Neuronal stem cell (in vitro differentiated cells): ENCODE measurements at regions not wholly inside any gene's neighbourhood (a gene's known extent, or its start where the extent isn't known, plus 50 kb on each side); places are given as distances from the start of the nearest gene placed in this dataset.
A peak's percentile ranks its signal among the peaks of the same experiment; 100 is the strongest.

ENCODE experiments used
- DNase-seq: peaks from one replicate; pipeline ENCODE4 v3.0.0-alpha.2; 2013; ENCODE audit warnings: low spot score
- H2AFZ ChIP-seq: one replicate; pipeline ENCODE4 v1.6.1; 2013; ENCODE audit warnings: mild to moderate bottlenecking, low read length, inconsistent platforms
- H2AK5ac ChIP-seq: 2 replicates; pipeline ENCODE4 v1.6.1; 2013; ENCODE audit warnings: low read depth, mild to moderate bottlenecking, inconsistent platforms, low read length, moderate library complexity, mixed read lengths
- H2BK120ac ChIP-seq: 2 replicates; pipeline ENCODE4 v1.6.1; 2013; ENCODE audit warnings: low read depth, mild to moderate bottlenecking, inconsistent platforms, low read length, moderate library complexity, mixed read lengths
- H2BK12ac ChIP-seq: one replicate; pipeline ENCODE4 v1.6.1; 2013; ENCODE audit warnings: low read length, inconsistent platforms
- H2BK15ac ChIP-seq: 2 replicates; pipeline ENCODE4 v1.6.1; 2013; ENCODE audit warnings: mild to moderate bottlenecking, low read length, inconsistent platforms, mixed read lengths
- H2BK5ac ChIP-seq: one replicate; pipeline ENCODE4 v1.6.1; 2013; ENCODE audit warnings: inconsistent platforms, mild to moderate bottlenecking, low read length, moderate library complexity
- H3K14ac ChIP-seq: one replicate; pipeline ENCODE4 v1.6.1; 2013; ENCODE audit warnings: low read length, inconsistent platforms
- H3K18ac ChIP-seq: 2 replicates; pipeline ENCODE4 v1.6.1; 2013; ENCODE audit warnings: low read length, inconsistent platforms
- H3K23ac ChIP-seq: 2 replicates; pipeline ENCODE4 v1.6.1; 2013; ENCODE audit warnings: low read depth, mild to moderate bottlenecking, mixed read lengths, low read length, inconsistent platforms; ENCODE audit not compliant: poor library complexity
- H3K27ac ChIP-seq: replicated peaks from 3 replicates; pipeline ENCODE4 v1.5.1; 2013; ENCODE audit warnings: low read length, inconsistent platforms
- H3K27me3 ChIP-seq, 3 experiments: 2 replicates each; pipeline ENCODE4 v1.6.1; 2013; ENCODE audit warnings: low read length in 3 of 3, mild to moderate bottlenecking in 2 of 3, inconsistent platforms in 1 of 3, low read depth in 1 of 3, mixed read lengths in 1 of 3, moderate library complexity in 1 of 3; ENCODE audit not compliant: control insufficient read depth in 3 of 3, insufficient read depth in 3 of 3
- H3K36me3 ChIP-seq, 2 donors: replicated peaks in 1 of 2; 2 replicates each; pipeline ENCODE4 v1.6.1; 2013; ENCODE audit warnings: low read length in 2 of 2; ENCODE audit not compliant: control insufficient read depth in 2 of 2, insufficient read depth in 2 of 2
- H3K4ac ChIP-seq: 2 replicates; pipeline ENCODE4 v1.6.1; 2013; ENCODE audit warnings: inconsistent platforms, mild to moderate bottlenecking, low read length, moderate library complexity
- H3K4me1 ChIP-seq, 2 donors: 1 replicate in 1 of 2; 2 replicates in 1 of 2; pipeline ENCODE4 v1.6.1; 2013; ENCODE audit warnings: low read length in 2 of 2, low read depth in 1 of 2; ENCODE audit not compliant: control insufficient read depth in 2 of 2, insufficient read depth in 1 of 2
- H3K4me2 ChIP-seq: one replicate; pipeline ENCODE4 v1.6.1; 2013; ENCODE audit warnings: mild to moderate bottlenecking, low read length, inconsistent platforms; ENCODE audit not compliant: insufficient read depth, poor library complexity, severe bottlenecking
- H3K4me3 ChIP-seq, 2 donors: 2 replicates each; pipeline ENCODE4 v1.5.1; 2013; ENCODE audit warnings: low read length in 2 of 2, mild to moderate bottlenecking in 2 of 2, inconsistent platforms in 1 of 2, moderate library complexity in 1 of 2
- H3K79me1 ChIP-seq: one replicate; pipeline ENCODE4 v1.6.1; 2013; ENCODE audit warnings: low read depth, mild to moderate bottlenecking, inconsistent platforms, low read length, moderate library complexity
- H3K9ac ChIP-seq: one replicate; pipeline ENCODE4 v1.6.1; 2013; ENCODE audit warnings: mild to moderate bottlenecking, low read depth, low read length, inconsistent platforms; ENCODE audit not compliant: poor library complexity
- H3K9me3 ChIP-seq, 2 donors: replicated peaks in 1 of 2; 2 replicates each; pipeline versions ENCODE3 to v1.6.1; 2013; ENCODE audit warnings: low read length in 2 of 2, mild to moderate bottlenecking in 2 of 2, inconsistent platforms in 1 of 2, low read depth in 1 of 2, mixed read lengths in 1 of 2, moderate library complexity in 1 of 2; ENCODE audit not compliant: control insufficient read depth in 2 of 2, insufficient read depth in 1 of 2
- H4K8ac ChIP-seq: one replicate; pipeline ENCODE4 v1.6.1; 2013; ENCODE audit warnings: low read depth, mild to moderate bottlenecking, inconsistent platforms, low read length, moderate library complexity
- H4K91ac ChIP-seq: one replicate; pipeline ENCODE4 v1.6.1; 2013; ENCODE audit warnings: low read length, low read depth, mild to moderate bottlenecking, inconsistent platforms; ENCODE audit not compliant: poor library complexity
- WGBS, 2 donors: extraction: QIAGEN DNeasy Blood & Tissue Kit; methylation state at CpG; one replicate each; pipeline ENCODE4 v1.1.7; 2013; ENCODE audit warnings: missing lambda C conversion rate in 2 of 2, mixed read lengths in 1 of 2; ENCODE audit not compliant: insufficient read length in 2 of 2, insufficient replicate concordance in 1 of 2; ENCODE audit errors: extremely low coverage in 2 of 2; 5-methylcytosine and 5-hydroxymethylcytosine counted together

GRCh38 chr16:49089533-49089932 is 192.1 kb downstream of the CBLN1 start:
- no peak overlapping the region for H3K14ac ChIP-seq
- no peak overlapping the region for H2AFZ ChIP-seq
- H3K36me3 ChIP-seq = peaks cover 0 to under 1% of the 10 kb centered on the region in 2 donors
- H2BK5ac ChIP-seq = no peak overlapping the region
- H3K27ac ChIP-seq = no peak overlapping the region
- no CpG with 5 or more reads among the region's 2 CpGs for WGBS, 2 donors
- peaks cover 0 to 4% of the 10 kb centered on the region in 2 donors for H3K4me1 ChIP-seq
- no peak overlapping the region for H3K4ac ChIP-seq
- DNase-seq = no peak
- no peak overlapping the region for H3K4me2 ChIP-seq
- no peak overlapping the region for H2AK5ac ChIP-seq
- H3K18ac ChIP-seq = no peak overlapping the region
- H3K27me3 ChIP-seq = no peaks in the 10 kb centered on the region
- no peak overlapping the region for H3K4me3 ChIP-seq
- peaks cover 0 to 5% of the 10 kb centered on the region in 2 donors for H3K9me3 ChIP-seq
- no peaks in the 10 kb centered on the region for H3K79me1 ChIP-seq
- H2BK12ac ChIP-seq = no peak overlapping the region
- no peak overlapping the region for H3K23ac ChIP-seq
- H3K9ac ChIP-seq = no peak overlapping the region
- H4K91ac ChIP-seq = no peak overlapping the region
- no peak overlapping the region for H2BK120ac ChIP-seq
- no peak overlapping the region for H2BK15ac ChIP-seq
- H4K8ac ChIP-seq = no peak overlapping the region

- Histone ChIP-seq H3K23ac (no peak overlapping the region), H2BK120ac (no peak overlapping the region), H3K18ac (no peak overlapping the region), H3K27me3 (no peaks in the 10 kb centered on the region), H3K4me3 (no peak overlapping the region), H3K27ac (no peak overlapping the region), H3K9ac (no peak overlapping the region), H2BK15ac (no peak overlapping the region), H3K9me3 (peaks cover 0 to 6% of the 10 kb centered on the region in 2 donors), H4K91ac (no peak overlapping the region), H3K4me1 (peaks cover 0 to 4% of the 10 kb centered on the region in 2 donors), H3K36me3 (peaks cover 0 to 2% of the 10 kb centered on the region in 2 donors), H2BK5ac (no peak overlapping the region), H3K79me1 (no peaks in the 10 kb centered on the region), H4K8ac (no peak overlapping the region), H3K14ac (no peak overlapping the region), H2AFZ (no peak overlapping the region), H3K4me2 (no peak overlapping the region), H2AK5ac (no peak overlapping the region), H3K4ac (no peak overlapping the region), H2BK12ac (no peak overlapping the region)
- WGBS, 2 donors = no CpG with 5 or more reads among the region's 4 CpGs
- DNase-seq = no peak
These were observed 192.6 kb downstream of the CBLN1 start for GRCh38 chr16:49089039-49089438.

DNA sequence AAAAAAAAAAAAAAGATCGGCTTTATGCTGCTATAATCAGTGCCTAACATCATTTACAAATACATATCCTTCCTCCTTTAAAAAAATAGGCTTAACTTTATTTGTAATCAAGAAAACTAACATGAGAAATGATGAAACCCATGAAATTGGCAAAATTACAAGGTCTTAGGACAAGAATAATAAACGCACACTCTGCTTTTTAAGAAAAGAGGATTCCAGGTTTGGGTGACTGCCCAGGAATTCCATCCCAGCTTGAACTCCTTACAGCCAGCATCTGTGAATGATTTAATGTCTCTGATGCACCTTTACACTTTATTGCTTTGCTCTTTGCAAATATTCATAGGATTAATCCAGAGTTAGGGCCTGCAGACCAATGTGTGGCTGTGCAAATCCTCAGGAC is 196.0 kb downstream of the CBLN1 start:
- no peak for DNase-seq
- Histone ChIP-seq H2AFZ (no peak overlapping the region), H3K27me3 (no peaks in the 10 kb centered on the region)

GRCh38 chr16:49084628-49085390 is 196.8 kb downstream of the CBLN1 start:
- H3K4me2 ChIP-seq = no peak overlapping the region
- no peak overlapping the region for H2BK12ac ChIP-seq
- no peaks in the 10 kb centered on the region for H3K4me1 ChIP-seq
- H3K27ac ChIP-seq = no peak overlapping the region
- H4K91ac ChIP-seq = no peak overlapping the region
- H2BK15ac ChIP-seq = no peak overlapping the region
- no peak overlapping the region for H3K23ac ChIP-seq
- H3K4ac ChIP-seq = no peak overlapping the region
- H2BK120ac ChIP-seq = no peak overlapping the region
- H3K36me3 ChIP-seq = peaks cover 0 to 2% of the 10 kb centered on the region in 2 donors
- H2AFZ ChIP-seq = no peak overlapping the region
- no peak overlapping the region for H3K18ac ChIP-seq
- peaks cover 0 to 6% of the 10 kb centered on the region in 2 donors for H3K9me3 ChIP-seq
- no peak overlapping the region for H2BK5ac ChIP-seq
- H3K79me1 ChIP-seq = no peaks in the 10 kb centered on the region
- H3K27me3 ChIP-seq = no peaks in the 10 kb centered on the region
- DNase-seq = no peak
- H3K9ac ChIP-seq = no peak overlapping the region
- no peak overlapping the region for H4K8ac ChIP-seq
- H3K4me3 ChIP-seq = peak overlapping the region in 1 of 2 donors; percentile 39
- H2AK5ac ChIP-seq = no peak overlapping the region
- no peak overlapping the region for H3K14ac ChIP-seq

More for the DNA sequence above, 196.0 kb downstream of the CBLN1 start:
- no peak overlapping the region for H4K91ac ChIP-seq
- peaks cover 0 to 2% of the 10 kb centered on the region in 2 donors for H3K36me3 ChIP-seq
- H2BK12ac ChIP-seq = no peak overlapping the region
- no peak overlapping the region for H2BK15ac ChIP-seq
- H3K14ac ChIP-seq = no peak overlapping the region
- H3K4me1 ChIP-seq = peaks cover 0 to 1% of the 10 kb centered on the region in 2 donors
- peaks cover 0 to 6% of the 10 kb centered on the region in 2 donors for H3K9me3 ChIP-seq
- no peak overlapping the region for H3K4ac ChIP-seq
- no peak overlapping the region for H3K4me3 ChIP-seq
- no peak overlapping the region for H2BK5ac ChIP-seq
- no peak overlapping the region for H3K23ac ChIP-seq
- H3K18ac ChIP-seq = no peak overlapping the region
- no peaks in the 10 kb centered on the region for H3K79me1 ChIP-seq
- no peak overlapping the region for H3K27ac ChIP-seq
- H2BK120ac ChIP-seq = no peak overlapping the region
- H2AK5ac ChIP-seq = no peak overlapping the region
- no peak overlapping the region for H3K9ac ChIP-seq
- H4K8ac ChIP-seq = no peak overlapping the region
- no CpG with 5 or more reads among the region's 2 CpGs for WGBS, 2 donors
- no peak overlapping the region for H3K4me2 ChIP-seq
